HCT116 (cell line): ENCODE measurements at regions not wholly inside any gene's neighbourhood (a gene's known extent, or its start where the extent isn't known, plus 50 kb on each side); places are given as distances from the start of the nearest gene placed in this dataset.

Source experiments
- ATAC-seq: fragments of 200-7000 bp; cut with Tn5 transposase; 2 replicates; pipeline ENCODE4 v1.9.1; 2020; ENCODE audit warnings: mild to moderate bottlenecking, moderate library complexity
- BruUV-seq: library from RNA; stranded (reverse); fragments of 400-500 nt; replicated peaks from 2 replicates; lab custom pipeline; 2021; lab: Mats Ljungman, UMichigan
- CTCF ChIA-PET: fragments of 300-600 bp; sonication (Branson Sonifier 250); formaldehyde crosslinking; loops from one replicate; lab custom pipeline; 2021; ENCODE audit warnings: antibody characterized with exemption; lab: Charles Lee
- POLR2A ChIA-PET: fragments of 300-600, 350-600 bp; sonication (Branson Sonifier 250); formaldehyde crosslinking; loops from one replicate; lab custom pipeline; 2021; ENCODE audit warnings: antibody characterized with exemption; lab: Charles Lee
- RAD21 ChIA-PET, 2 experiments: fragments of 300-600 bp; sonication (Branson Sonifier 250); formaldehyde crosslinking; loops; one replicate each; lab custom pipeline; 2023; ENCODE audit warnings: low total read pairs in 2 of 2; ENCODE audit not compliant: uncharacterized antibody in 2 of 2, unreplicated experiment in 2 of 2, low non-redundant PET in 1 of 2; lab: Charles Lee
- DNase-seq: peaks from one replicate; pipeline ENCODE4 v3.0.0-alpha.2; 2010; ENCODE audit warnings: low read depth, low spot score
- H2AFZ ChIP-seq: fragments of 200-600 bp; shearing (Covaris generic), sonication (generic); 2 replicates; pipeline ENCODE4 v1.6.1; 2017; ENCODE audit warnings: low read depth, mixed run types, mixed read lengths, antibody characterized with exemption, low read length; ENCODE audit not compliant: poor library complexity, severe bottlenecking
- H3K27ac ChIP-seq: 2 replicates; pipeline ENCODE4 v1.5.1; 2012; ENCODE audit warnings: low read depth, low read length
- H3K27me3 ChIP-seq: fragments of 200-600 bp; sonication (generic); 2 replicates; pipeline ENCODE4 v1.6.1; 2016; ENCODE audit warnings: mixed run types, low read length, mixed read lengths; ENCODE audit not compliant: insufficient read depth
- H3K36me3 ChIP-seq, 2 experiments: fragments of 200-500 bp in 1 of 2; fragments of 200-600 bp in 1 of 2; sonication (Bioruptor generic) in 1 of 2; sonication (generic) in 1 of 2; 2 replicates each; pipeline versions ENCODE4 v1.5.1 to v1.6.1; 2014 to 2016; ENCODE audit warnings: low read length in 2 of 2, inconsistent platforms in 1 of 2, mixed read lengths in 1 of 2, mixed run types in 1 of 2; ENCODE audit not compliant: insufficient read depth in 2 of 2, control insufficient read depth in 1 of 2
- H3K4me1 ChIP-seq, 2 experiments: fragments of 200-600 bp in 1 of 2; sonication (generic) in 1 of 2; 2 replicates each; pipeline versions ENCODE4 v1.5.1 to v1.6.1; 2012 to 2017; ENCODE audit warnings: low read length in 2 of 2, inconsistent platforms in 1 of 2, mild to moderate bottlenecking in 1 of 2, mixed read lengths in 1 of 2, mixed run types in 1 of 2, moderate library complexity in 1 of 2; ENCODE audit not compliant: insufficient read depth in 2 of 2, control insufficient read depth in 1 of 2
- H3K4me2 ChIP-seq: fragments of 200-600 bp; sonication (generic); 2 replicates; pipeline ENCODE4 v1.6.1; 2017; ENCODE audit warnings: mixed run types, low read length, mixed read lengths
- H3K4me3 ChIP-seq, 2 experiments: fragments of 200-600 bp in 1 of 2; sonication (generic) in 1 of 2; replicated peaks in 1 of 2; 2 replicates each; pipeline ENCODE4 v1.5.1; 2011 to 2016; ENCODE audit warnings: low read length in 2 of 2, control low read depth in 1 of 2, low read depth in 1 of 2, mild to moderate bottlenecking in 1 of 2, mixed read lengths in 1 of 2, mixed run types in 1 of 2
- H3K79me2 ChIP-seq: fragments of 200-600 bp; sonication (generic); 2 replicates; pipeline ENCODE4 v1.6.1; 2017; ENCODE audit warnings: mild to moderate bottlenecking, mixed run types, low read length, moderate library complexity, mixed read lengths; ENCODE audit not compliant: insufficient read depth
- H3K9ac ChIP-seq: fragments of 200-600 bp; sonication (generic); 2 replicates; pipeline ENCODE4 v1.6.1; 2016; ENCODE audit warnings: low read length, mixed read lengths
- H3K9me2 ChIP-seq: fragments of 200-600 bp; sonication (generic), shearing (Covaris generic); 2 replicates; pipeline ENCODE4 v1.6.1; 2017; ENCODE audit warnings: mixed run types, mild to moderate bottlenecking, moderate library complexity; ENCODE audit not compliant: insufficient read depth
- H3K9me3 ChIP-seq, 2 experiments: fragments of 200-500 bp in 1 of 2; fragments of 200-600 bp in 1 of 2; sonication (Bioruptor generic) in 1 of 2; sonication (generic) in 1 of 2; 2 replicates each; pipeline ENCODE4 v1.6.1; 2014 to 2017; ENCODE audit warnings: low read length in 2 of 2, mixed read lengths in 2 of 2, inconsistent platforms in 1 of 2, low read depth in 1 of 2, mild to moderate bottlenecking in 1 of 2, mixed run types in 1 of 2, moderate library complexity in 1 of 2; ENCODE audit not compliant: control insufficient read depth in 1 of 2, insufficient read depth in 1 of 2
- H4K20me1 ChIP-seq: fragments of 200-600 bp; sonication (generic), shearing (Covaris generic); 2 replicates; pipeline ENCODE4 v1.6.1; 2017; ENCODE audit warnings: mixed run types, mild to moderate bottlenecking, moderate library complexity; ENCODE audit not compliant: insufficient read depth
- CBX3 ChIP-seq: IDR thresholded peaks from 2 replicates; pipeline ENCODE4 v1.6.1; 2012; ENCODE audit warnings: low read depth
- CTCF ChIP-seq, 3 experiments: fragments of 200-600 bp in 1 of 3; sonication (generic) in 1 of 3; IDR thresholded peaks in 2 of 3; conservative IDR thresholded peaks in 1 of 3; 2 replicates each; pipeline ENCODE4 v1.5.1; 2012 to 2017; ENCODE audit warnings: low read depth in 2 of 3, low read length in 2 of 3, antibody characterized with exemption in 1 of 3, borderline replicate concordance in 1 of 3, control low read depth in 1 of 3, mild to moderate bottlenecking in 1 of 3, mixed read lengths in 1 of 3, mixed run types in 1 of 3, moderate library complexity in 1 of 3; ENCODE audit not compliant: insufficient read depth in 1 of 3
- EGR1 ChIP-seq: IDR thresholded peaks from 2 replicates; pipeline ENCODE4 v1.6.1; 2012; ENCODE audit warnings: low read depth
- ELF1 ChIP-seq: IDR thresholded peaks from 2 replicates; pipeline ENCODE4 v1.6.1; 2012; ENCODE audit warnings: low read depth, borderline replicate concordance
- EZH2 ChIP-seq: fragments of 200-600 bp; sonication (generic); IDR thresholded peaks from 2 replicates; pipeline ENCODE4 v1.6.1; 2017; ENCODE audit warnings: antibody characterized with exemption, mixed run types
- FOSL1 ChIP-seq: IDR thresholded peaks from 2 replicates; pipeline ENCODE4 v1.6.1; 2012; ENCODE audit warnings: low read depth
- RAD21 ChIP-seq: IDR thresholded peaks from 2 replicates; pipeline ENCODE4 v1.6.1; 2012; ENCODE audit warnings: low read depth, mild to moderate bottlenecking
- ZBTB33 ChIP-seq: IDR thresholded peaks from 2 replicates; pipeline ENCODE4 v1.6.1; 2011; ENCODE audit warnings: mild to moderate bottlenecking, low read length, moderate library complexity; ENCODE audit not compliant: insufficient replicate concordance; ENCODE audit errors: extremely low read depth
- intact Hi-C: fragments of 100-400 bp; cut with micrococcal nuclease; formaldehyde crosslinking; loops from 2 replicates; pipeline ENCODE4 v1.10.0; 2022

GRCh38 chr4:62327612-62328297, 1127.6 kb downstream of the ADGRL3 start (continued):
- no peak for TF ChIP-seq CTCF (IDR thresholded peaks at IDR 0.05 in 2 of 3, conservative IDR thresholded peaks at IDR 0.05 in 1 of 3; ENCODE audit: borderline replicate concordance in 1 of 3, insufficient read depth in 1 of 3, low read depth in 2 of 3, low read length in 2 of 3)
- TF ChIP-seq EZH2: no peak
- TF ChIP-seq CBX3: no peak
- TF ChIP-seq FOSL1: no peak
- TF ChIP-seq, all 23 proteins: peak for 0

GRCh38 chr4:62324215-62324614, 1124.1 kb downstream of the ADGRL3 start:
- H3K4me2 ChIP-seq: no peak overlapping the region
- H3K27me3 ChIP-seq: no peaks in the 10 kb centered on the region
- POLR2A ChIA-PET: no interaction called here
- H3K9ac ChIP-seq: no peak overlapping the region
- no peaks in the 10 kb centered on the region for H3K36me3 ChIP-seq
- CTCF ChIA-PET: no interaction called here
- H3K27ac ChIP-seq: no peak overlapping the region
- no peak overlapping the region for H3K4me3 ChIP-seq
- H3K9me2 ChIP-seq: no peaks in the 10 kb centered on the region
- intact Hi-C loops: no loop called here
- H3K79me2 ChIP-seq: no peaks in the 10 kb centered on the region
- H3K9me3 ChIP-seq: peaks cover 4 to 17% of the 10 kb centered on the region in 2 experiments; a peak in 2 of 4 replicates
- no peaks in the 10 kb centered on the region for H3K4me1 ChIP-seq
- TF ChIP-seq ELF1 (no peak), EGR1 (no peak), RAD21 (no peak), ZBTB33 (no peak)
- no peak for ATAC-seq
- DNase-seq: no peak
- BruUV-seq: no TSS peak
- no peaks in the 10 kb centered on the region for H4K20me1 ChIP-seq
- RAD21 ChIA-PET: no interaction called here
- H2AFZ ChIP-seq: no peak overlapping the region
